ENCODE measurements at regions not wholly inside any gene's neighbourhood (a gene's known extent, or its start where the extent isn't known, plus 50 kb on each side); places are given as distances from the start of the nearest gene placed in this dataset.

DNA sequence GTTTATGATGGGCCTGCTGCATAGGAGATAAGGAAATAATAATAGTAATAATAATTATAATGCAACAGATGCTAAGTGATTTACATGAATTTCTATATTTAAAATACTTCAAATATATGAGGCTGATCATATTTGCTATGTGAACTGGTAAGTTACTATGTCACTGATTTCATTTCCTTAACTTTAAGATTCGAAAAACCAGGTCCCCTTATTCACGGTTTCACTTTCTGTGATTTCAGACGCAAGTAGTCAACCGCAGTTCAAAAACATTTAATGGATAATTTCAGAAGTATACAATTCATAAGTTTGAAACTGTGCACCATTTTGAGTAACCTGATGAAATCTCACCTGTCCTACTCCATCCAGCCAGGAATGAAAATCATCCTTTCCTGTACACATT is 1697.1 kb upstream of the LRRTM1 start:
- ATAC-seq (no peak), DNase-seq (no peak)
- Histone ChIP-seq H3K4me1 (no peaks in the 10 kb centered on the region), H3K27ac (no peak overlapping the region), H3K36me3 (no peaks in the 10 kb centered on the region), H3K27me3 (no peaks in the 10 kb centered on the region), H3K4me3 (no peak overlapping the region), H3K9me3 (no peaks in the 10 kb centered on the region)
- intact Hi-C loops (cut with DNase I) = no loop called here
- WGBS, 4 donors = 72 to 95% (median 84%) methylated on average over 4 of the region's 4 CpGs
- no peak for TF ChIP-seq POLR2A (IDR thresholded peaks at IDR 0.05)
- TF ChIP-seq, protein P1, sequence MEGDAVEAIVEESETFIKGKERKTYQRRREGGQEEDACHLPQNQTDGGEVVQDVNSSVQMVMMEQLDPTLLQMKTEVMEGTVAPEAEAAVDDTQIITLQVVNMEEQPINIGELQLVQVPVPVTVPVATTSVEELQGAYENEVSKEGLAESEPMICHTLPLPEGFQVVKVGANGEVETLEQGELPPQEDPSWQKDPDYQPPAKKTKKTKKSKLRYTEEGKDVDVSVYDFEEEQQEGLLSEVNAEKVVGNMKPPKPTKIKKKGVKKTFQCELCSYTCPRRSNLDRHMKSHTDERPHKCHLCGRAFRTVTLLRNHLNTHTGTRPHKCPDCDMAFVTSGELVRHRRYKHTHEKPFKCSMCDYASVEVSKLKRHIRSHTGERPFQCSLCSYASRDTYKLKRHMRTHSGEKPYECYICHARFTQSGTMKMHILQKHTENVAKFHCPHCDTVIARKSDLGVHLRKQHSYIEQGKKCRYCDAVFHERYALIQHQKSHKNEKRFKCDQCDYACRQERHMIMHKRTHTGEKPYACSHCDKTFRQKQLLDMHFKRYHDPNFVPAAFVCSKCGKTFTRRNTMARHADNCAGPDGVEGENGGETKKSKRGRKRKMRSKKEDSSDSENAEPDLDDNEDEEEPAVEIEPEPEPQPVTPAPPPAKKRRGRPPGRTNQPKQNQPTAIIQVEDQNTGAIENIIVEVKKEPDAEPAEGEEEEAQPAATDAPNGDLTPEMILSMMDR (IDR thresholded peaks at IDR 0.05) = no peak

DNA sequence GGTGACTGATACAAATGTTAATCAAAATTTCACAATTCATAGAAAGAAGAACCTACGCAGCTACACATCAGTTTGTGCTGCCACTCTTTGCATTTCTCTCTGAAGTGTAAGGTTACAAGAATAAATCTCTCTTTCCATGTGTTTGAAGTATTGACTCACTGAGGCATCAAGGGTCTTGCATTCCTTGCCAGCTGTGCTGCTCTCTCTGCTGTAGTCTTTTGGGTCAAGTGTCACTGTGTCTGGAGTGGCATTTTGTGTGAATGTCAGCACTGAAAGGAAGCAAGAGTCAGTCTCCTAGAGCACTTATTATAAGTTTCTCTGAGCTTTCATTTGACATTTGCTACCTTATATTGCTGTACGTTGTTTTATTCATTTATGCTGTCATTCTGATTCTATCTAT is 1696.1 kb upstream of the LRRTM1 start:
- DNase-seq = no peak
- TF ChIP-seq, protein P1 (IDR thresholded peaks at IDR 0.05) = no peak
- no peak for TF ChIP-seq POLR2A (IDR thresholded peaks at IDR 0.05)
- 84 to 91% (median 90%) methylated on average over 2 of the region's 2 CpGs for whole genome bisulfite sequencing, 4 donors
- Histone ChIP-seq H3K27me3 (no peaks in the 10 kb centered on the region), H3K4me1 (no peaks in the 10 kb centered on the region), H3K9me3 (no peaks in the 10 kb centered on the region), H3K36me3 (no peaks in the 10 kb centered on the region), H3K27ac (no peak overlapping the region), H3K4me3 (no peak overlapping the region)
- intact Hi-C loops (cut with DNase I) = no loop called here
- no peak for ATAC-seq

DNA sequence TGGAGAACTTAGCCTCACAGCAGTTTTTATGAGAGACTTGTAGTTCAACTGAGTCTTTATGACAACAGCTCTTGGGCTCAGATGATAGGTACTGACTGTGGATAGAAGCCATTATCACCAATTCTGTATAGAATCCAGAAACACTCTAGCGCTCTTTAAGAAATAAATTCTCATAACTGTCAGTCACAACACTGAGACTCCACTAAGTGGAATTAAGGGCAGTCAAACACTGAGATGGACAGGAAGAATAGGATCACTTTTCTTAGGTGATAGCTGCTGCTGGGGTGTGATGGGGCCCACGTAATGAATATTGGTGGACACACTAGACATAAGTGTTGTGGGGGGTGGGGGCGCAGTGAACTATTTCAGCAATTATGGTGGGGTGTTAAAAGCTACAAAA is 1691.8 kb upstream of the LRRTM1 start:
- Histone ChIP-seq H3K27me3 (no peaks in the 10 kb centered on the region), H3K4me1 (no peaks in the 10 kb centered on the region), H3K4me3 (no peak overlapping the region), H3K36me3 (no peaks in the 10 kb centered on the region), H3K27ac (no peak overlapping the region), H3K9me3 (peaks cover 0 to 7% (median 0%) of the 10 kb centered on the region in 12 donors)
- TF ChIP-seq POLR2A (IDR thresholded peaks at IDR 0.05) = no peak
- TF ChIP-seq, protein P1 (IDR thresholded peaks at IDR 0.05) = no peak
- DNase-seq (no peak), ATAC-seq (no peak)
- 76 to 93% (median 92%) methylated on average over 3 of the region's 3 CpGs for whole genome bisulfite sequencing, 4 donors
- intact Hi-C loops (cut with DNase I) = no loop called here

- H3K27ac ChIP-seq = no peak overlapping the region
- no peak for DNase-seq
- H3K27me3 ChIP-seq = no peaks in the 10 kb centered on the region
- H3K9me3 ChIP-seq = peaks cover 0 to 11% (median 0%) of the 10 kb centered on the region in 12 donors
- H3K4me3 ChIP-seq = no peak overlapping the region
- TF ChIP-seq, protein P1 (IDR thresholded peaks at IDR 0.05) = no peak
- TF ChIP-seq POLR2A (IDR thresholded peaks at IDR 0.05) = no peak
- no peak for ATAC-seq
- 86 to 94% (median 91%) methylated on average over 2 of the region's 2 CpGs for WGBS, 4 donors
- intact Hi-C loops (cut with DNase I) = no loop called here
- no peaks in the 10 kb centered on the region for H3K4me1 ChIP-seq
- no peaks in the 10 kb centered on the region for H3K36me3 ChIP-seq
Observed at GRCh38 chr2:81991282-81991681, 1686.7 kb upstream of the LRRTM1 start.

All from heart left ventricle (tissue), 16 donors.